DLD1 (cell line): ENCODE measurements at regions not wholly inside any gene's neighbourhood (a gene's known extent, or its start where the extent isn't known, plus 50 kb on each side); places are given as distances from the start of the nearest gene placed in this dataset.

Source experiments
- in situ Hi-C: cut with HindIII; loops from 2 replicates; pipeline ENCODE4 v1.10.0; 2017; ENCODE audit warnings: low sequenced_read_pairs

- in situ Hi-C loops = no loop called here
Observed at GRCh38 chr2:67808112-67808511, 254.7 kb downstream of the C1D start.

- in situ Hi-C loops = no loop called here
Observed at GRCh38 chr2:67812682-67813081, 250.1 kb downstream of the C1D start.

GRCh38 chr2:67823726-67824125 lies 239.1 kb downstream of the C1D start:
- in situ Hi-C loops = no loop called here

- in situ Hi-C loops = no loop called here
Observed at GRCh38 chr2:67824186-67824585, 238.6 kb downstream of the C1D start.

- in situ Hi-C loops = no loop called here
Observed at GRCh38 chr2:67825476-67825875, 237.3 kb downstream of the C1D start.

GRCh38 chr2:67828066-67828465 lies 234.7 kb downstream of the C1D start:
- in situ Hi-C loops = no loop called here

- in situ Hi-C loops = no loop called here
Observed at GRCh38 chr2:67829470-67829869, 233.3 kb downstream of the C1D start.

- in situ Hi-C loops = loop anchor here (10.0 kb wide), 1 partner anchor 49 kb away; no protein-coding TSS in a partner anchor
Observed at GRCh38 chr2:67833632-67834031, 229.2 kb downstream of the C1D start.

GRCh38 chr2:67834482-67834881 lies 228.3 kb downstream of the C1D start:
- in situ Hi-C loops = loop anchor here (10.0 kb wide), 1 partner anchor 50 kb away; no protein-coding TSS in a partner anchor

- in situ Hi-C loops = loop anchor here (10.0 kb wide), 1 partner anchor 50 kb away; no protein-coding TSS in a partner anchor
Observed at GRCh38 chr2:67835266-67835665, 227.5 kb downstream of the C1D start.

GRCh38 chr2:67836866-67837265 lies 225.9 kb downstream of the C1D start:
- in situ Hi-C loops = loop anchor here (10.0 kb wide), 1 partner anchor 52 kb away; no protein-coding TSS in a partner anchor

- in situ Hi-C loops = loop anchor here (10.0 kb wide), 1 partner anchor 53 kb away; no protein-coding TSS in a partner anchor
Observed at GRCh38 chr2:67838205-67838604, 224.6 kb downstream of the C1D start.

GRCh38 chr2:67839242-67839641 lies 223.6 kb downstream of the C1D start:
- in situ Hi-C loops = loop anchor here (10.0 kb wide), 1 partner anchor 54 kb away; no protein-coding TSS in a partner anchor

- in situ Hi-C loops = loop anchor here (10.0 kb wide), 1 partner anchor 55 kb away; no protein-coding TSS in a partner anchor
Observed at GRCh38 chr2:67839668-67840067, 223.1 kb downstream of the C1D start.

- in situ Hi-C loops = no loop called here
Observed at GRCh38 chr2:67840460-67841068, 222.2 kb downstream of the C1D start.

GRCh38 chr2:67841711-67842110 lies 221.1 kb downstream of the C1D start:
- in situ Hi-C loops = no loop called here

GRCh38 chr2:67842375-67842959 lies 220.3 kb downstream of the C1D start:
- in situ Hi-C loops = no loop called here

GRCh38 chr2:67844024-67844540 lies 218.7 kb downstream of the C1D start:
- in situ Hi-C loops = no loop called here

GRCh38 chr2:67845621-67846369 lies 217.0 kb downstream of the C1D start:
- in situ Hi-C loops = no loop called here

GRCh38 chr2:67846370-67847070 lies 216.3 kb downstream of the C1D start:
- in situ Hi-C loops = no loop called here
